ENCODE measurements at regions not wholly inside any gene's neighbourhood (a gene's known extent, or its start where the extent isn't known, plus 50 kb on each side); places are given as distances from the start of the nearest gene placed in this dataset.
"Not testable (repeated sequence)": the region's sequence is repeated elsewhere in the genome, so short reads cannot be mapped to it uniquely, and the experiment has no call there.

- no peak for ATAC-seq
- no peak for DNase-seq
Measured at GRCh38 chr4:66602622-66603021, 932.3 kb upstream of the EPHA5 start.

GRCh38 chr4:66591968-66592367 is 921.7 kb upstream of the EPHA5 start:
- no peak for ATAC-seq
- no peak for DNase-seq

GRCh38 chr4:66590488-66591215 is 920.4 kb upstream of the EPHA5 start:
- DNase-seq = no peak
- ATAC-seq = no peak

- DNase-seq (no peak), ATAC-seq (no peak)
Measured at GRCh38 chr4:66589183-66589582, 918.9 kb upstream of the EPHA5 start.

- DNase-seq (no peak), ATAC-seq (no peak)
Measured at GRCh38 chr4:66585767-66586166, 915.5 kb upstream of the EPHA5 start.

GRCh38 chr4:66577922-66578321 is 907.6 kb upstream of the EPHA5 start:
- ATAC-seq (no peak), DNase-seq (no peak)

- DNase-seq (no peak), ATAC-seq (no peak)
Measured at GRCh38 chr4:66575008-66575696, 904.9 kb upstream of the EPHA5 start.

- ATAC-seq = no peak
- DNase-seq = no peak
Measured at GRCh38 chr4:66574145-66574978, 904.1 kb upstream of the EPHA5 start.

GRCh38 chr4:66572949-66573348 is 902.7 kb upstream of the EPHA5 start:
- no peak for ATAC-seq

GRCh38 chr4:66571145-66571695 is 900.9 kb upstream of the EPHA5 start:
- DNase-seq = no peak
- ATAC-seq = no peak

More at GRCh38 chr4:66572949-66573348, 902.7 kb upstream of the EPHA5 start:
- DNase-seq = no peak

GRCh38 chr4:66569228-66569627 is 898.9 kb upstream of the EPHA5 start:
- ATAC-seq (no peak), DNase-seq (no peak)

- no peak for DNase-seq
- ATAC-seq = no peak
Measured at GRCh38 chr4:66568431-66568830, 898.1 kb upstream of the EPHA5 start.

GRCh38 chr4:66568001-66568400 is 897.7 kb upstream of the EPHA5 start:
- no peak for ATAC-seq
- no peak for DNase-seq

- ATAC-seq = no peak
- DNase-seq = no peak
Measured at GRCh38 chr4:66567551-66567950, 897.3 kb upstream of the EPHA5 start.

- DNase-seq (no peak), ATAC-seq (no peak)
Measured at GRCh38 chr4:66565801-66566200, 895.5 kb upstream of the EPHA5 start.

GRCh38 chr4:66564901-66565651 is 894.8 kb upstream of the EPHA5 start:
- ATAC-seq (no peak), DNase-seq (no peak)

- ATAC-seq (no peak), DNase-seq (no peak)
Measured at GRCh38 chr4:66562276-66562806, 892.1 kb upstream of the EPHA5 start.

- not testable (repeated sequence) for DNase-seq, ATAC-seq
Measured at GRCh38 chr4:66561465-66562053, 891.3 kb upstream of the EPHA5 start.

GRCh38 chr4:66558651-66559050 is 888.4 kb upstream of the EPHA5 start:
- DNase-seq = no peak
- ATAC-seq = no peak

- no peak for DNase-seq
- ATAC-seq = no peak
Measured at GRCh38 chr4:66556651-66557278, 886.5 kb upstream of the EPHA5 start.

GRCh38 chr4:66555301-66555700 is 885.0 kb upstream of the EPHA5 start:
- no peak for DNase-seq
- ATAC-seq = no peak
